Erythroblast (primary cell): ENCODE measurements at regions not wholly inside any gene's neighbourhood (a gene's known extent, or its start where the extent isn't known, plus 50 kb on each side); places are given as distances from the start of the nearest gene placed in this dataset.

Experiments used
- DNase-seq, 2 experiments: peaks; one replicate each; lab custom pipeline; 2025; lab: John Stamatoyannopoulos, UW
- GATA1 ChIP-seq: IDR thresholded peaks from 2 replicates; pipeline ENCODE4 v1.6.1; 2011; ENCODE audit warnings: low read depth, mild to moderate bottlenecking, control low read depth, low read length, moderate library complexity
- POLR2A ChIP-seq: IDR thresholded peaks from 2 replicates; pipeline ENCODE4 v1.6.1; 2011; ENCODE audit warnings: mild to moderate bottlenecking, low read length

DNA sequence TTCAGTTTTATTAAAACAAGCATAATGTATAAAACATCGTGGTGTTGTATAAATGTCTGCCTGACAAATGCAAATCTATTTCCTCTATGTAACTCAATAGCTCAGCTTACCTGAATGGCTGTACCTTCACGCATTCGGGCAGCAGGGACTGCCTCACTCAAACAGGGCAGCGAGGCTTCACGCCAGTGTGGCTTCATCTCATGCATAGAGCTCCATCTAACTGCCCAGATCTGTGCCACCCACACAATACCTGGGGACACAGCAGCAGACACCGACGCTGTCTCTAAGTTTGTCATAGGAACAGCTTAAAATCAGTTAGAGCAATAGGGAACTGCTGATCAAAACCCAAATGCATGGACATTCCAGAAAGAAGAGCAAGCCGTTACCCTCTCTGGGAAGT is 182.8 kb upstream of the ANKRD30A start:
- no peak for DNase-seq
- TF ChIP-seq POLR2A (no peak), GATA1 (no peak)

GRCh38 chr10:36903040-36903439 is 222.4 kb upstream of the ANKRD30A start:
- no peak for TF ChIP-seq POLR2A
- no peak for TF ChIP-seq GATA1
- no peak for DNase-seq

DNA sequence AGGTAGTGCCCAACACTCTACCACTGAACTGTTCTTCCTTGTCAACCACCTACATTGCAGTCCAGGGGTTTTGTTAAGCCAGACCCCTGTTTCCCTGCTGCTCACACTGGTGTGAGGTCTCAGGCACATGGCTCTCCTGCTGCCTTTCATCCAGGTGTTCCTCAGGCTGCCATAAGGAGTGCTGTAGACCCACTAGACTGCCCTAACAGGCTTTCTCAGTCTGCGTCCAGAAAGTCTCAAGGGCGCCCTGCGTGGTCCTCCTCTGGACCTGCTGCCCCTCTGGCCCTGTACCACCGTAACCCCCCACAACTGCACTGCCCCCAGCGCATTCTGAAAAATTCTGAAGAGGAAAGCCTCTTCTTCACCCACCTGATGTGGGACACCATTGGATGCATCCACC is 225.7 kb upstream of the ANKRD30A start:
- TF ChIP-seq POLR2A: no peak
- TF ChIP-seq GATA1: no peak
- DNase-seq: no peak

- peak; percentile 45 to 54 for DNase-seq
Measured at GRCh38 chr10:36888925-36889573, 236.3 kb upstream of the ANKRD30A start.

DNA sequence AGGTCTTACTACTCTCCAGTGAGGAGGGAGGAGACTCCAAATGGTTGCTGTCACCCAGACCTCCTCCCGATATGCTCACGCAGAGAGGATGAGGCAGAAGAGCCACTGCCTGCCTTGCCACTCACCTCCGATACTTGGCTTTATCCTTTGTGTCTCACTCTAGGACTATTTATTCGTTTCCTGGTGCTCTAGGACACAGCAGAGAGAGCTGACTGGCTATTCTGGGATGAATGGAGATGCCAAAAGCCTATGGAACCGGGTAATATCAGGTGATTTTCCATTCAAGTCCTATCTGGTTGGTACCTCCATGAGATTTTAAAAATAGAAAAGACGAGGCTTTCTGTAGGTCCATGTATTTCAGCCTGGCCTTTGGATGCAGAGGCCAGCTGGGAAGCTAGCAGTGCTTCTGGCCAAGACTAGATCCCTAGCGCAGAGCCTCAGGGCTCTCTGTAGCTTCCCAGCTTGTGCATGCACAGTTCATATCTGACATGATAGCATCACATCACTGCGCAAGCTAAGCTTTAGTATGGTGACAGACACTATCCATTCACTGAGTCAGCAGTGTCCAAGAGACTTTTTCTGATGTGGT is 239.0 kb upstream of the ANKRD30A start:
- no peak for TF ChIP-seq GATA1
- TF ChIP-seq POLR2A: no peak
- DNase-seq: no peak

More at GRCh38 chr10:36888925-36889573, 236.3 kb upstream of the ANKRD30A start:
- TF ChIP-seq GATA1 (no peak), POLR2A (no peak)

GRCh38 chr10:36885746-36886145 is 239.7 kb upstream of the ANKRD30A start:
- TF ChIP-seq POLR2A (no peak), GATA1 (no peak)
- DNase-seq: no peak

- DNase-seq: no peak
- TF ChIP-seq POLR2A: no peak
- TF ChIP-seq GATA1: no peak
Measured at GRCh38 chr10:36882781-36883180, 242.6 kb upstream of the ANKRD30A start.

- DNase-seq: peak; percentile 3 to 9
- TF ChIP-seq GATA1 (no peak), POLR2A (no peak)
Measured at GRCh38 chr10:36880898-36881297, 244.5 kb upstream of the ANKRD30A start.

- TF ChIP-seq GATA1 (no peak), POLR2A (no peak)
- DNase-seq: no peak
Measured at GRCh38 chr10:36872702-36873393, 252.6 kb upstream of the ANKRD30A start.

- DNase-seq: no peak
- TF ChIP-seq GATA1 (no peak), POLR2A (no peak)
Measured at GRCh38 chr10:36840788-36841187, 284.6 kb upstream of the ANKRD30A start.

DNA sequence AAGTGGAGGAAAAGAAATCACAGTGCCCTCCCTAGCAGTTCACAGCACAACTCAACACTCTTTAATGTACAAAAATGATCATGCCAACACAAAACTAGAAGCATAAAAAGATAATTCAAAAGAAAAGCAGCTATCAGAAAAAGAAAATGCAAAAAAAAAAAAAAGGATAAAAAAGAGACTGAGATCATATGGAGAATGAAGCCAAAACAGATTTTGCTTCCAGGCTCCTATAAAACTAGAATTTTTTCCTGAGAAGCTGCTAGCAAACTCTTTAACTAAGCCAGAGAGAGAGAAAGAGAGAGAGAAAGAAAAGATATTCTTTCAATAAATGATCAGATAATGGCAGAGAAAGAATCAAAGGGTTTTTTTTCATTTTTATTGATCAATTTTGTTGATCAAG is 288.0 kb upstream of the ANKRD30A start:
- DNase-seq: no peak
- TF ChIP-seq GATA1 (no peak), POLR2A (no peak)

DNA sequence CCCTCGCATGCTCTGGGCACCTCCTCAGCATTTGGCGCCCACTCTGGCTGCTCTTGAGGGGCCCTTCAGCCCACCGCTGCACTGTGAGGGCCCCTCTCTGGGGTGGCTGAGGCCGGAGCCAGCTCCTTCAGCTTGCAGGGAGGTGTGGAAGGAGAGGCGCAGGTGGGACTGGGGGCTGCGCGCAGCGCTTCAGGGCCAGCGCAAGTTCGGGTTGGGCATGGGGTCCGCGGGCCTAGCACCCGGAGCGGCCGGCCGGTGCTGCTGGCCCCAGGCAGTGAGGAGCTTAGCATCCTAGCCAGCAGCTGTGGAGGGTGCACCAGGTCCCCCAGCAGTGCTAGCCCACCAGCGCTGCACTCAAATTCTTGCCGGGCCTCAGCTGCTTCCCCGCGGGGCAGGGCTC is 305.6 kb upstream of the ANKRD30A start:
- TF ChIP-seq POLR2A (no peak), GATA1 (no peak)
- no peak for DNase-seq

GRCh38 chr10:36817898-36818297 is 307.5 kb upstream of the ANKRD30A start:
- TF ChIP-seq POLR2A (no peak), GATA1 (no peak)
- DNase-seq: no peak
